ENCODE measurements at regions not wholly inside any gene's neighbourhood (a gene's known extent, or its start where the extent isn't known, plus 50 kb on each side); places are given as distances from the start of the nearest gene placed in this dataset.

- DNase-seq = no peak
These were observed 480.9 kb upstream of the WWC1 start for GRCh38 chr5:167810573-167810972.

GRCh38 chr5:167812871-167813270, 478.6 kb upstream of the WWC1 start:
- DNase-seq = no peak

GRCh38 chr5:167813389-167813788, 478.1 kb upstream of the WWC1 start:
- DNase-seq = no peak

- no peak for DNase-seq
These were observed 477.4 kb upstream of the WWC1 start for GRCh38 chr5:167814040-167814439.

- no peak for DNase-seq
These were observed 476.6 kb upstream of the WWC1 start for GRCh38 chr5:167814828-167815227.

- no peak for DNase-seq
These were observed 475.1 kb upstream of the WWC1 start for GRCh38 chr5:167816354-167816753.

GRCh38 chr5:167816864-167817263, 474.6 kb upstream of the WWC1 start:
- DNase-seq = no peak

GRCh38 chr5:167819406-167819805, 472.0 kb upstream of the WWC1 start:
- no peak for DNase-seq

GRCh38 chr5:167820101-167820990, 471.1 kb upstream of the WWC1 start:
- no peak for DNase-seq

- no peak for DNase-seq
These were observed 470.3 kb upstream of the WWC1 start for GRCh38 chr5:167821151-167821550.

GRCh38 chr5:167821669-167822068, 469.8 kb upstream of the WWC1 start:
- no peak for DNase-seq

GRCh38 chr5:167822241-167822640, 469.2 kb upstream of the WWC1 start:
- no peak for DNase-seq

- no peak for DNase-seq
These were observed 468.0 kb upstream of the WWC1 start for GRCh38 chr5:167823405-167823804.

- DNase-seq = no peak
These were observed 463.7 kb upstream of the WWC1 start for GRCh38 chr5:167827766-167828165.

- DNase-seq = no peak
These were observed 459.5 kb upstream of the WWC1 start for GRCh38 chr5:167831754-167832504.

GRCh38 chr5:167832609-167833008, 458.8 kb upstream of the WWC1 start:
- no peak for DNase-seq

- no peak for DNase-seq
These were observed 458.0 kb upstream of the WWC1 start for GRCh38 chr5:167833456-167833855.

GRCh38 chr5:167835146-167835545, 456.3 kb upstream of the WWC1 start:
- DNase-seq = no peak

GRCh38 chr5:167837127-167837526, 454.3 kb upstream of the WWC1 start:
- no peak for DNase-seq

- no peak for DNase-seq
These were observed 452.4 kb upstream of the WWC1 start for GRCh38 chr5:167839065-167839464.

- DNase-seq = no peak
These were observed 450.8 kb upstream of the WWC1 start for GRCh38 chr5:167840527-167841130.

- DNase-seq = no peak
These were observed 447.4 kb upstream of the WWC1 start for GRCh38 chr5:167843881-167844572.

- DNase-seq = no peak
These were observed 445.5 kb upstream of the WWC1 start for GRCh38 chr5:167845952-167846351.

All from activated CD4-positive, alpha-beta T cell treated with anti-CD3 and anti-CD28 coated beads, Interleukin-10, Interleukin-2, amounts not matched to agents 100 ng/mL and 50 ng/mL, durations not matched to agents 16 hours and 8 hours (primary cell).